Stomach (tissue), 8 donors: ENCODE measurements at regions not wholly inside any gene's neighbourhood (a gene's known extent, or its start where the extent isn't known, plus 50 kb on each side); places are given as distances from the start of the nearest gene placed in this dataset.
A peak's percentile ranks its signal among the peaks of the same experiment; 100 is the strongest.

Experiments used
- DNase-seq, 2 donors: peaks; one replicate each; pipeline versions ENCODE4 v3.0.0 to v3.0.0-alpha.2; 2013 to 2019
- H3K27ac ChIP-seq, 5 donors: fragments of 200-600 bp in 4 of 5; sonication (generic) in 4 of 5; one replicate each; pipeline ENCODE4 v1.5.1; 2013 to 2019; ENCODE audit warnings: mild to moderate bottlenecking in 1 of 5, moderate library complexity in 1 of 5
- H3K27me3 ChIP-seq, 3 donors: fragments of 200-600 bp; sonication (generic); one replicate each; pipeline ENCODE4 v1.5.1; 2017 to 2019; ENCODE audit warnings: mixed run types in 1 of 3
- H3K36me3 ChIP-seq, 4 donors: fragments of 200-600 bp; sonication (generic); 1 replicate in 3 of 4; 2 replicates in 1 of 4; pipeline ENCODE4 v1.5.1; 2016 to 2019
- H3K4me1 ChIP-seq, 4 donors: fragments of 200-600 bp; sonication (generic); one replicate each; pipeline ENCODE4 v1.5.1; 2016 to 2019
- H3K4me3 ChIP-seq, 4 donors: fragments of 200-600 bp; sonication (generic) in 3 of 4; one replicate each; pipeline ENCODE4 v1.5.1; 2016 to 2019; ENCODE audit warnings: mild to moderate bottlenecking in 1 of 4
- H3K9me3 ChIP-seq, 4 donors: fragments of 200-600 bp; sonication (generic); one replicate each; pipeline ENCODE4 v1.5.1; 2016 to 2019
- CTCF ChIP-seq, 7 experiments: fragments of 450-650 bp in 4 of 7; fragments of 200-600 bp in 3 of 7; sonication (generic) in 3 of 7; IDR thresholded peaks; one replicate each; pipeline ENCODE4 v1.5.1; 2016 to 2019; ENCODE audit warnings: antibody characterized with exemption in 7 of 7, control low read depth in 2 of 7, mild to moderate bottlenecking in 1 of 7
- EP300 ChIP-seq: sonication (generic); formaldehyde crosslinking; IDR thresholded peaks from one replicate; pipeline ENCODE4 v1.6.1; 2017; ENCODE audit warnings: antibody characterized with exemption
- POLR2A ChIP-seq, 4 donors: fragments of 450-650 bp; IDR thresholded peaks; one replicate each; pipeline ENCODE4 v1.6.1; 2016; ENCODE audit warnings: antibody characterized with exemption in 4 of 4, control low read depth in 2 of 4, mild to moderate bottlenecking in 1 of 4, moderate library complexity in 1 of 4
- POLR2AphosphoS5 ChIP-seq, 3 donors: sonication (generic); formaldehyde crosslinking; IDR thresholded peaks; one replicate each; pipeline ENCODE4 v1.6.1; 2016; ENCODE audit warnings: antibody characterized with exemption in 3 of 3
- WGBS, 5 donors: extraction: QIAGEN DNeasy Blood & Tissue Kit in 3 of 5; methylation state at CpG; one replicate each; pipeline versions ENCODE4 v1.1.5 to v1.1.7; 2013 to 2018; 5-methylcytosine and 5-hydroxymethylcytosine counted together
- intact Hi-C: fragments of 100-400 bp; cut with DNase I; formaldehyde crosslinking; loops from one replicate; pipeline ENCODE4 v1.15.1; 2023; ENCODE audit warnings: low total_unique reads
- donor health status: healthy with polysubstance abuse.
- donor health status: Bipolar disorder and iron deficiency.
- donor health status: healthy.

DNA sequence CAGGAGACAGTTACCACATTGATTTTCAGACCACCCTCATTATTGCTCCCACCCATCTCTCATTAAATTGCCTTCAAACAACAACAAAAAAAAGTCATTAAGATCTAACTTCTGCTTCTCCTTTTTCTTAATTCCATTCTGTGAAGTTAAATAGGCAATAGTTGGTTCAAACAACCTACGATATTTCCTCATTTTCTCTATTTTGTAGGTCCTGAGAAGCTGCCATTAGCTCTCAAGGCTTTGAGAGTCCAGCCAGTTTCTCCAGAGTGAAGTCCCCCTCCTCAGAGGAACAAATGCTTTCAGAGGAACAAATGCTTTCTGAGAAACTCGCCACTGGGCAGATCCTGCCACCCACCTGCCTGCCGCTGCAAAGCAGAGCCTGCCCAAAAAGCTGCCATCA is 125.6 kb downstream of the ETS2 start:
- no peak for DNase-seq
- peak overlapping the region in 4 of 5 donors; percentile 38 to 75 (median 56) for H3K27ac ChIP-seq
- H3K36me3 ChIP-seq = no peaks in the 10 kb centered on the region
- H3K27me3 ChIP-seq = no peaks in the 10 kb centered on the region
- no peak overlapping the region for H3K4me3 ChIP-seq
- 87 to 92% (median 89%) methylated on average over 3 of the region's 3 CpGs for WGBS, 5 donors
- no peaks in the 10 kb centered on the region for H3K9me3 ChIP-seq
- TF ChIP-seq EP300 = no peak
- no peak for TF ChIP-seq CTCF (IDR thresholded peaks at IDR 0.05)
- TF ChIP-seq POLR2A (IDR thresholded peaks at IDR 0.05) = no peak
- TF ChIP-seq POLR2AphosphoS5 (IDR thresholded peaks at IDR 0.05) = no peak
- intact Hi-C loops = no loop called here
- peaks cover 0 to 5% (median 3%) of the 10 kb centered on the region in 4 donors for H3K4me1 ChIP-seq

- 49 to 66% (median 52%) methylated on average over 3 of the region's 3 CpGs for WGBS, 5 donors
- H3K27me3 ChIP-seq = no peaks in the 10 kb centered on the region
- H3K27ac ChIP-seq = peak overlapping the region in 4 of 5 donors; percentile 39 to 75 (median 56)
- DNase-seq = peak in 1 of 2 donors; percentile 59
- H3K4me3 ChIP-seq = no peak overlapping the region
- no peaks in the 10 kb centered on the region for H3K36me3 ChIP-seq
- H3K9me3 ChIP-seq = no peaks in the 10 kb centered on the region
- H3K4me1 ChIP-seq = peaks cover 0 to 7% (median 6%) of the 10 kb centered on the region in 4 donors
- intact Hi-C loops = no loop called here
- TF ChIP-seq POLR2A (IDR thresholded peaks at IDR 0.05) = no peak
- no peak for TF ChIP-seq EP300
- TF ChIP-seq POLR2AphosphoS5 (IDR thresholded peaks at IDR 0.05) = peak in 1 of 3 donors; percentile 63
These were observed 125.1 kb downstream of the ETS2 start for GRCh38 chr21:38930853-38931252.

DNA sequence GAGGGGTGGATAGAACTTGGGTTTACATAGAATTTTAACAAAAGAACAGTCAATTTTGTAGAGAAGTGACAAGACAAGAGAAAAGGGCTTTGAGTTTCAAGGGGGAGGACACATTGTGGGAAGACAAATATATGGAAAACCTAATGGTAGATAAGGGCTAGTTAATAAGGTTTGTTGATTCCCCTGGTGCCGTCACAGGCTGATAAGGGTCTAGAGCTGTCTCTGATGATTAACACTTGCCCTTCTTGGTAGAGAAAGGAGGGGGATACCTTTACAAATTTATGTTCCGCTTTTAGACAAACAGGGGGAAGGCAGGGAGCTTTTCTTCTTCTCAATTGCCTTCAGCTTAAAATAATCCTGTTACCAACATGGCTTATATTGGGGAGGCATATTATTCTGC is 124.3 kb downstream of the ETS2 start:
- intact Hi-C loops = no loop called here
- TF ChIP-seq EP300 (no peak), CTCF (IDR thresholded peaks at IDR 0.05) (no peak), POLR2AphosphoS5 (IDR thresholded peaks at IDR 0.05) (no peak), POLR2A (IDR thresholded peaks at IDR 0.05) (no peak)
- no peak for DNase-seq
- peaks cover 6 to 15% (median 13%) of the 10 kb centered on the region in 4 donors for H3K4me1 ChIP-seq
- H3K27ac ChIP-seq = peak overlapping the region in 4 of 5 donors; percentile 39 to 75 (median 56)
- no peaks in the 10 kb centered on the region for H3K9me3 ChIP-seq
- WGBS, 5 donors = 66 to 81% (median 74%) methylated on average over 2 of the region's 2 CpGs
- no peaks in the 10 kb centered on the region for H3K36me3 ChIP-seq
- H3K27me3 ChIP-seq = no peaks in the 10 kb centered on the region
- no peak overlapping the region for H3K4me3 ChIP-seq

GRCh38 chr21:38929652-38930051 is 123.9 kb downstream of the ETS2 start:
- TF ChIP-seq EP300 = no peak
- no peak for TF ChIP-seq POLR2A (IDR thresholded peaks at IDR 0.05)
- Histone ChIP-seq H3K9me3 (no peaks in the 10 kb centered on the region), H3K27ac (peak overlapping the region in 1 of 5 donors; percentile 75), H3K4me1 (peaks cover 6 to 16% (median 13%) of the 10 kb centered on the region in 4 donors), H3K27me3 (no peaks in the 10 kb centered on the region), H3K36me3 (no peaks in the 10 kb centered on the region), H3K4me3 (no peak overlapping the region)
- intact Hi-C loops = no loop called here
- WGBS, 5 donors = 93 to 98% (median 95%) methylated on average over 1 of the region's 1 CpG
- no peak for DNase-seq

- no peak for DNase-seq
- Histone ChIP-seq H3K4me3 (no peak overlapping the region), H3K36me3 (no peaks in the 10 kb centered on the region), H3K27me3 (no peaks in the 10 kb centered on the region), H3K9me3 (no peaks in the 10 kb centered on the region), H3K4me1 (peaks cover 6 to 16% (median 13%) of the 10 kb centered on the region in 4 donors), H3K27ac (no peak overlapping the region)
- 75 to 91% (median 85%) methylated on average over 1 of the region's 1 CpG for WGBS, 5 donors
- intact Hi-C loops = no loop called here
- TF ChIP-seq CTCF (IDR thresholded peaks at IDR 0.05) (no peak), POLR2A (IDR thresholded peaks at IDR 0.05) (no peak), EP300 (no peak), POLR2AphosphoS5 (IDR thresholded peaks at IDR 0.05) (no peak)
These were observed 123.4 kb downstream of the ETS2 start for GRCh38 chr21:38929142-38929541.
